ENCODE measurements at regions not wholly inside any gene's neighbourhood (a gene's known extent, or its start where the extent isn't known, plus 50 kb on each side); places are given as distances from the start of the nearest gene placed in this dataset.

DNA sequence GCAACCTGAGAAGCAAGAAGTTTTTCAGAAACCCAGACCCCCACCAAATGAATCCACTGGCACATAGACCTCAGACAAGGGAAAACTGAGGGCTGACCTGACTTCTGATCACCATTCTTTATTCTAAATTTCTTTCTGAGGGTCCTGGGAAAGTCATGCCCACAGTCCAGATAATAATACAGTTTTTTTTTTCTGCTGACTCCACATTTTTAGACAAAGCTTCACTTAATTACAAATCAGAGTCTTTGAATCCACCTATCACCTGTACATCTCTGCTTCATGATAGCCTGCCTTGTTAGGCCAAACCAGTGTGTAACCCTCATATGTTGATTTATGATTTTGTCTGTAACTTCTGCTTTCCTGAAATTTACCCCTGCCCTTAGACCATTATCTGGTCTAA lies 103.6 kb downstream of the PSAT1 start:
- peaks cover 10% of the 10 kb centered on the region for H3K4me1 ChIP-seq (ENCODE audit: insufficient read depth, low read length, poor library complexity, severe bottlenecking)
- H3K36me3 ChIP-seq (ENCODE audit: insufficient read depth, low read length, poor library complexity, severe bottlenecking), result no peaks in the 10 kb centered on the region
- H3K4me3 ChIP-seq (ENCODE audit: low read depth, low read length, poor library complexity, severe bottlenecking), result no peak overlapping the region
- H3K27me3 ChIP-seq (replicated peaks; ENCODE audit: insufficient read depth, low read depth, low read length, poor library complexity), result peaks cover 9% of the 10 kb centered on the region
- TF ChIP-seq, protein P1, sequence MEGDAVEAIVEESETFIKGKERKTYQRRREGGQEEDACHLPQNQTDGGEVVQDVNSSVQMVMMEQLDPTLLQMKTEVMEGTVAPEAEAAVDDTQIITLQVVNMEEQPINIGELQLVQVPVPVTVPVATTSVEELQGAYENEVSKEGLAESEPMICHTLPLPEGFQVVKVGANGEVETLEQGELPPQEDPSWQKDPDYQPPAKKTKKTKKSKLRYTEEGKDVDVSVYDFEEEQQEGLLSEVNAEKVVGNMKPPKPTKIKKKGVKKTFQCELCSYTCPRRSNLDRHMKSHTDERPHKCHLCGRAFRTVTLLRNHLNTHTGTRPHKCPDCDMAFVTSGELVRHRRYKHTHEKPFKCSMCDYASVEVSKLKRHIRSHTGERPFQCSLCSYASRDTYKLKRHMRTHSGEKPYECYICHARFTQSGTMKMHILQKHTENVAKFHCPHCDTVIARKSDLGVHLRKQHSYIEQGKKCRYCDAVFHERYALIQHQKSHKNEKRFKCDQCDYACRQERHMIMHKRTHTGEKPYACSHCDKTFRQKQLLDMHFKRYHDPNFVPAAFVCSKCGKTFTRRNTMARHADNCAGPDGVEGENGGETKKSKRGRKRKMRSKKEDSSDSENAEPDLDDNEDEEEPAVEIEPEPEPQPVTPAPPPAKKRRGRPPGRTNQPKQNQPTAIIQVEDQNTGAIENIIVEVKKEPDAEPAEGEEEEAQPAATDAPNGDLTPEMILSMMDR (conservative IDR thresholded peaks at IDR 0.05; ENCODE audit: low read depth, low read length), result no peak
- TF ChIP-seq EZH2 (IDR thresholded peaks at IDR 0.05; ENCODE audit: borderline replicate concordance, low read depth, low read length, poor library complexity, severe bottlenecking), result no peak
- CTCF ChIA-PET, result no interaction called here
- BruUV-seq (replicated peaks), result no TSS peak
- no peak overlapping the region for H3K27ac ChIP-seq (ENCODE audit: low read depth, low read length, poor library complexity, severe bottlenecking)
- peaks cover under 1% of the 10 kb centered on the region for H3K9me3 ChIP-seq (ENCODE audit: low read depth, low read length, poor library complexity, severe bottlenecking)
- POLR2A ChIA-PET (ENCODE audit: low non-redundant PET), result no interaction called here
- intact Hi-C loops (cut with micrococcal nuclease; ENCODE audit: unreplicated experiment), result no loop called here
- no peak for DNase-seq (ENCODE audit: low spot score)

- intact Hi-C loops (cut with micrococcal nuclease; ENCODE audit: unreplicated experiment), result no loop called here
- Histone ChIP-seq H3K4me3 (ENCODE audit: low read depth, low read length, poor library complexity, severe bottlenecking) (no peak overlapping the region), H3K27ac (ENCODE audit: low read depth, low read length, poor library complexity, severe bottlenecking) (no peak overlapping the region), H3K9me3 (ENCODE audit: low read depth, low read length, poor library complexity, severe bottlenecking) (no peaks in the 10 kb centered on the region), H3K4me1 (ENCODE audit: insufficient read depth, low read length, poor library complexity, severe bottlenecking) (no peaks in the 10 kb centered on the region), H3K27me3 (replicated peaks; ENCODE audit: insufficient read depth, low read depth, low read length, poor library complexity) (no peaks in the 10 kb centered on the region), H3K36me3 (ENCODE audit: insufficient read depth, low read length, poor library complexity, severe bottlenecking) (no peaks in the 10 kb centered on the region)
- no peak for DNase-seq (ENCODE audit: low spot score)
- ChIA-PET CTCF (no interaction called here), POLR2A (ENCODE audit: low non-redundant PET) (no interaction called here)
- TF ChIP-seq, protein P1 (conservative IDR thresholded peaks at IDR 0.05; ENCODE audit: low read depth, low read length), result no peak
- TF ChIP-seq EZH2 (IDR thresholded peaks at IDR 0.05; ENCODE audit: borderline replicate concordance, low read depth, low read length, poor library complexity, severe bottlenecking), result no peak
- BruUV-seq (replicated peaks), result no TSS peak
Observed at GRCh38 chr9:78405461-78405860, 108.5 kb downstream of the PSAT1 start.

DNA sequence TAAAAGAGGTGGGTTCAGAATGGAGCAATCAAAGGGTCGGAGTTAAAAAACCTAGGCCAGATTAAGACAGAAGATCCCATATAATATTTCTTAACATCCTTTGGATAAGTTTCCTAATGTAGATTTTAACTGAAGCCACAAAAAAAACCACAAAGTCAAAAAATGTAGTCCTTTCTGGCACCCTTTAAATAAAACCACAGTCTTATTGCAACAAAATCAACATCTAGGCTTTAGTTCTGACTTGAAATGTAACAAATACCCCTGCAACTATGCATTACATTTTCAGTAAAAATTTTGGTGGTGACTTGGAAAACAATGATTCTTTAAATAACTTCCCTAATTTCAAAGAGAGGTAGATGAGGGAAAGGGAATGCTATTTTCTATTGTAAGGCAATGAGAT lies 109.2 kb downstream of the PSAT1 start:
- no peaks in the 10 kb centered on the region for H3K4me1 ChIP-seq (ENCODE audit: insufficient read depth, low read length, poor library complexity, severe bottlenecking)
- TF ChIP-seq, protein P1 (conservative IDR thresholded peaks at IDR 0.05; ENCODE audit: low read depth, low read length), result no peak
- no peak for TF ChIP-seq EZH2 (IDR thresholded peaks at IDR 0.05; ENCODE audit: borderline replicate concordance, low read depth, low read length, poor library complexity, severe bottlenecking)
- no peaks in the 10 kb centered on the region for H3K9me3 ChIP-seq (ENCODE audit: low read depth, low read length, poor library complexity, severe bottlenecking)
- H3K27ac ChIP-seq (ENCODE audit: low read depth, low read length, poor library complexity, severe bottlenecking), result no peak overlapping the region
- ChIA-PET POLR2A (ENCODE audit: low non-redundant PET) (no interaction called here), CTCF (no interaction called here)
- no peaks in the 10 kb centered on the region for H3K27me3 ChIP-seq (replicated peaks; ENCODE audit: insufficient read depth, low read depth, low read length, poor library complexity)
- no peak for DNase-seq (ENCODE audit: low spot score)
- no peaks in the 10 kb centered on the region for H3K36me3 ChIP-seq (ENCODE audit: insufficient read depth, low read length, poor library complexity, severe bottlenecking)
- no peak overlapping the region for H3K4me3 ChIP-seq (ENCODE audit: low read depth, low read length, poor library complexity, severe bottlenecking)
- intact Hi-C loops (cut with micrococcal nuclease; ENCODE audit: unreplicated experiment), result no loop called here
- BruUV-seq (replicated peaks), result no TSS peak

Data from A673 (cell line).